GM12878 (cell line): ENCODE measurements at regions not wholly inside any gene's neighbourhood (a gene's known extent, or its start where the extent isn't known, plus 50 kb on each side); places are given as distances from the start of the nearest gene placed in this dataset.

Experiments
- ATAC-seq: fragments of 200-7000 bp; cut with Tn5 transposase; 3 replicates; pipeline ENCODE4 v1.9.1; 2020; ENCODE audit warnings: mild to moderate bottlenecking, moderate library complexity
- BruUV-seq: library from RNA; stranded (reverse); fragments of 400-500 nt; replicated peaks from 2 replicates; lab custom pipeline; 2021; lab: Mats Ljungman, UMichigan
- CTCF ChIA-PET: fragments of 300-600 bp; sonication (Branson Sonifier 250); formaldehyde crosslinking; extraction: SDS; loops from one replicate; lab custom pipeline; 2021; ENCODE audit warnings: inconsistent platforms; lab: Yijun Ruan, JAX
- POLR2A ChIA-PET: fragments of 350-600 bp; formaldehyde crosslinking; extraction: SDS; loops from one replicate; lab custom pipeline; 2021; ENCODE audit warnings: inconsistent platforms; lab: Charles Lee
- RAD21 ChIA-PET: fragments of 300-600 bp; sonication (Branson Sonifier 250); formaldehyde crosslinking; loops from one replicate; lab custom pipeline; 2023; ENCODE audit warnings: antibody characterized with exemption; ENCODE audit not compliant: unreplicated experiment; lab: Charles Lee
- SMC1A ChIA-PET: fragments of 300-600 bp; sonication (Branson Sonifier 250); formaldehyde crosslinking; loops from one replicate; lab custom pipeline; 2023; ENCODE audit not compliant: unreplicated experiment, uncharacterized antibody; lab: Charles Lee
- DNase-seq: peaks from one replicate; pipeline ENCODE4 v3.0.0-alpha.2; 2011; ENCODE audit warnings: low read depth, low spot score
- FAIRE-seq: peaks from 3 replicates; lab custom pipeline; 2011; peaks lifted over from hg19 to GRCh38; lab: Jason Lieb, UNC
- H2AFZ ChIP-seq: 2 replicates; pipeline ENCODE4 v1.6.0; 2011; ENCODE audit warnings: low read depth, low read length, control low read depth; ENCODE audit not compliant: control insufficient read depth
- H3K27ac ChIP-seq: 2 replicates; pipeline ENCODE4 v1.5.1; 2011; ENCODE audit warnings: control low read depth; ENCODE audit not compliant: control insufficient read depth, insufficient read depth
- H3K27me3 ChIP-seq, 2 experiments: replicated peaks in 1 of 2; 2 replicates each; pipeline versions ENCODE4 v1.6.0 to v1.6.1; 2011; ENCODE audit warnings: low read length in 1 of 2; ENCODE audit not compliant: control insufficient read depth in 2 of 2, insufficient read depth in 2 of 2
- H3K36me3 ChIP-seq, 2 experiments: 2 replicates each; pipeline ENCODE4 v1.5.1; 2011; ENCODE audit warnings: low read length in 1 of 2; ENCODE audit not compliant: control insufficient read depth in 2 of 2, insufficient read depth in 2 of 2
- H3K4me1 ChIP-seq: 2 replicates; pipeline ENCODE4 v1.6.1; 2011; ENCODE audit warnings: mild to moderate bottlenecking, low read length, moderate library complexity, mixed read lengths; ENCODE audit not compliant: control insufficient read depth, insufficient read depth
- H3K4me2 ChIP-seq: 2 replicates; pipeline ENCODE4 v1.6.0; 2011; ENCODE audit warnings: control low read depth; ENCODE audit not compliant: control insufficient read depth, insufficient read depth
- H3K4me3 ChIP-seq: fragments of 200-600 bp; sonication (generic); 2 replicates; pipeline ENCODE4 v1.5.1; 2016
- H3K79me2 ChIP-seq: 2 replicates; pipeline ENCODE4 v1.6.0; 2011; ENCODE audit warnings: low read length; ENCODE audit not compliant: control insufficient read depth, insufficient read depth
- H3K9ac ChIP-seq: 2 replicates; pipeline ENCODE4 v1.8.0; 2011; ENCODE audit warnings: low read length, control low read depth, mixed read lengths; ENCODE audit not compliant: control insufficient read depth, insufficient read depth
- H3K9me3 ChIP-seq: replicated peaks from 3 replicates; pipeline ENCODE4 v1.5.1; 2011; ENCODE audit warnings: mild to moderate bottlenecking, low read length; ENCODE audit not compliant: control insufficient read depth, insufficient read depth
- H4K20me1 ChIP-seq: 2 replicates; pipeline ENCODE4 v1.6.0; 2011; ENCODE audit not compliant: control insufficient read depth, insufficient read depth
- CHD2 ChIP-seq: IDR thresholded peaks from 2 replicates; pipeline ENCODE4 v1.6.1; 2011; ENCODE audit warnings: low read depth, low read length, improper control_type of control experiment, borderline replicate concordance
- CREM ChIP-seq: IDR thresholded peaks from 2 replicates; pipeline ENCODE4 v1.6.1; 2014; ENCODE audit warnings: antibody characterized with exemption, low read depth
- E2F4 ChIP-seq: IDR thresholded peaks from 2 replicates; pipeline ENCODE4 v1.6.1; 2012; ENCODE audit warnings: low read depth, low read length, improper control_type of control experiment
- ELK1 ChIP-seq: IDR thresholded peaks from 2 replicates; pipeline ENCODE4 v1.6.1; 2012; ENCODE audit warnings: low read depth, low read length, improper control_type of control experiment
- EP300 ChIP-seq, 2 experiments: fragments of 150-350 bp in 1 of 2; IDR thresholded peaks; 2 replicates each; pipeline ENCODE4 v1.6.1; 2011 to 2012; ENCODE audit warnings: low read depth in 2 of 2, low read length in 2 of 2, borderline replicate concordance in 1 of 2, improper control_type of control experiment in 1 of 2, inconsistent platforms in 1 of 2; ENCODE audit not compliant: control insufficient read depth in 1 of 2
- GATAD2B ChIP-seq: fragments of 450-650 bp; conservative IDR thresholded peaks from 2 replicates; pipeline ENCODE4 v1.6.1; 2017; ENCODE audit warnings: low read depth, mild to moderate bottlenecking, moderate library complexity
- IRF4 ChIP-seq: IDR thresholded peaks from 2 replicates; pipeline ENCODE4 v1.6.1; 2011; ENCODE audit warnings: low read depth, low read length
- KLF5 ChIP-seq: fragments of 450-650 bp; IDR thresholded peaks from 2 replicates; pipeline ENCODE4 v1.6.1; 2014; ENCODE audit warnings: mild to moderate bottlenecking; ENCODE audit not compliant: partially characterized antibody
- MLLT1 ChIP-seq: fragments of 450-650 bp; IDR thresholded peaks from 2 replicates; pipeline ENCODE4 v1.6.1; 2016; ENCODE audit warnings: mild to moderate bottlenecking
- MTA3 ChIP-seq: IDR thresholded peaks from 2 replicates; pipeline ENCODE4 v1.6.1; 2012; ENCODE audit warnings: low read length, inconsistent platforms, borderline replicate concordance
- MXI1 ChIP-seq: fragments of 150-350 bp; IDR thresholded peaks from 2 replicates; pipeline ENCODE4 v1.6.1; 2011; ENCODE audit warnings: low read depth, mild to moderate bottlenecking, inconsistent platforms, low read length, improper control_type of control experiment
- NR2C2 ChIP-seq: IDR thresholded peaks from 2 replicates; pipeline ENCODE4 v1.6.1; 2011; ENCODE audit warnings: borderline replicate concordance, low read depth; ENCODE audit not compliant: control insufficient read depth, insufficient read length
- POLR2AphosphoS2 ChIP-seq: IDR thresholded peaks from 2 replicates; pipeline ENCODE4 v1.6.1; 2011; ENCODE audit warnings: low read depth, mild to moderate bottlenecking, low read length, improper control_type of control experiment, moderate library complexity
- RFX5 ChIP-seq: IDR thresholded peaks from 2 replicates; pipeline ENCODE4 v1.6.1; 2011; ENCODE audit warnings: low read depth, low read length, improper control_type of control experiment
- SMAD1 ChIP-seq: fragments of 450-650 bp; IDR thresholded peaks from 2 replicates; pipeline ENCODE4 v1.6.1; 2018; ENCODE audit warnings: mild to moderate bottlenecking, low read depth; ENCODE audit not compliant: partially characterized antibody
- SMAD5 ChIP-seq: IDR thresholded peaks from 2 replicates; pipeline ENCODE4 v1.6.1; 2016; ENCODE audit warnings: antibody characterized with exemption, low read depth
- TARDBP ChIP-seq: IDR thresholded peaks from 2 replicates; pipeline ENCODE4 v1.6.1; 2016; ENCODE audit warnings: borderline replicate concordance
- USF2 ChIP-seq: IDR thresholded peaks from 2 replicates; pipeline ENCODE4 v1.6.1; 2011; ENCODE audit warnings: low read depth, low read length, improper control_type of control experiment, borderline replicate concordance
- YY1 ChIP-seq: IDR thresholded peaks from 2 replicates; pipeline ENCODE4 v1.6.1; 2011; ENCODE audit warnings: low read depth, mild to moderate bottlenecking, low read length
- ZSCAN29 ChIP-seq: fragments of 450-650 bp; IDR thresholded peaks from 2 replicates; pipeline ENCODE4 v1.6.1; 2017; ENCODE audit warnings: mild to moderate bottlenecking, moderate library complexity
- WGBS: methylation state at CpG from one replicate; pipeline ENCODE4 v1.1.6; 2016; ENCODE audit warnings: low lambda C conversion rate; ENCODE audit not compliant: insufficient replicate concordance, insufficient coverage; ENCODE audit errors: missing lambda C conversion rate; 5-methylcytosine and 5-hydroxymethylcytosine counted together
- in situ Hi-C: fragments of 300-500 bp; cut with MboI; formaldehyde crosslinking; loops from 9 replicates; pipeline ENCODE4 v1.14.3; 2018; ENCODE audit warnings: mixed read lengths
- intact Hi-C: fragments of 100-400 bp; cut with micrococcal nuclease; formaldehyde crosslinking; loops from one replicate; pipeline ENCODE4 v1.14.2; 2022; ENCODE audit not compliant: unreplicated experiment

- H3K79me2 ChIP-seq = no peaks in the 10 kb centered on the region
- intact Hi-C loops (loop anchor here (1.0 kb wide), 1 partner anchor 106 kb away; no protein-coding TSS in a partner anchor), in situ Hi-C loops (no loop called here)
- H3K27me3 ChIP-seq = no peaks in the 10 kb centered on the region
- no peaks in the 10 kb centered on the region; the same call in 1 of the 2 replicates for H4K20me1 ChIP-seq
- H2AFZ ChIP-seq = no peak overlapping the region
- ChIA-PET RAD21 (interaction anchor here (0.9 kb wide), 1 partner anchor 156 kb away, joined by 3 read pairs; no protein-coding TSS in a partner anchor), SMC1A (interaction anchor here (1.0 kb wide), 1 partner anchor 10 kb away, joined by 4 read pairs; no protein-coding TSS in a partner anchor), POLR2A (no interaction called here), CTCF (interaction anchor here (0.9 to 4.4 kb wide), 6 partner anchors 96 to 1032 kb away, joined by 3 to 18 read pairs (median 4); no protein-coding TSS in a partner anchor)
- ATAC-seq = no peak
- no peak overlapping the region for H3K4me2 ChIP-seq
- no peak overlapping the region for H3K4me3 ChIP-seq
- H3K36me3 ChIP-seq = no peaks in the 10 kb centered on the region
- TF ChIP-seq GATAD2B (no peak), ZSCAN29 (no peak), EP300 (IDR thresholded peaks at IDR 0.05; ENCODE audit: borderline replicate concordance in 1 of 2, control insufficient read depth in 1 of 2, low read depth in 2 of 2, low read length in 2 of 2) (no peak), CHD2 (no peak), POLR2AphosphoS2 (no peak), E2F4 (no peak), TARDBP (no peak), ELK1 (no peak), SMAD1 (no peak), NR2C2 (no peak), MLLT1 (no peak), CREM (no peak), MXI1 (no peak), USF2 (no peak), RFX5 (no peak), MTA3 (no peak), KLF5 (no peak), IRF4 (no peak), SMAD5 (no peak), YY1 (no peak)
- no peaks in the 10 kb centered on the region for H3K4me1 ChIP-seq
- no TSS peak for BruUV-seq
- no peak for DNase-seq
- H3K9ac ChIP-seq = no peak overlapping the region
- H3K9me3 ChIP-seq = no peaks in the 10 kb centered on the region
- 8% methylated on average over 4 of the region's 4 CpGs for WGBS
- no peak overlapping the region for H3K27ac ChIP-seq
- FAIRE-seq = no peak
Observed at GRCh38 chrX:57822818-57823217, 87.4 kb downstream of the ZXDA start.
